ENCODE measurements at regions not wholly inside any gene's neighbourhood (a gene's known extent, or its start where the extent isn't known, plus 50 kb on each side); places are given as distances from the start of the nearest gene placed in this dataset.

DNA sequence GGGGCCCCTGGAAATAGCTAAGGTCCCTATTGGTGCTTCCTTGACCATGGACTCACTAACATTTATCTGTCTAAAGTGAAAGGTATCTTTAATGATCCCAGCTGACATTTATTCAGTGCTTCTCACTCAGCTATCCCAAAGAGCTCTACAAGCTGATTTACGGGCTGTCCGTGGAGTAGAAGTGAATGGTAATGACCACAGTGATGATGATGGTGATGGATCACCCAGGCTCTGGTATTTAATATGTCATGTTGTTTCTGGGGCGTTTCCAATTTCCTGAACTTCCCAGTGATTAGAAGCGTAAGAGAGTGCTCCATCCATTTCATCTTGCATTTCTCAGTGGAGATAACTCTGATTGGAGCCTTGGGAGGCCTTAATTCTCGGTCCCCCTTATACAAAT lies 304.3 kb downstream of the HRH4 start:
- Histone ChIP-seq H3K23ac (ENCODE audit: insufficient read length) (no peak overlapping the region), H3K9ac (replicated peaks in 1 of 4; ENCODE audit: extremely low read depth in 1 of 4, low read depth in 3 of 4, low read length in 3 of 4) (no peak overlapping the region), H3K4me2 (ENCODE audit: insufficient read depth in 1 of 2, low read depth in 2 of 2, low read length in 2 of 2) (no peak overlapping the region), H3K4me1 (replicated peaks in 1 of 4; ENCODE audit: control insufficient read depth in 3 of 4, insufficient read depth in 4 of 4, low read length in 3 of 4) (no peaks in the 10 kb centered on the region), H3K36me3 (ENCODE audit: control insufficient read depth in 2 of 4, insufficient read depth in 4 of 4, low read length in 3 of 4) (no peaks in the 10 kb centered on the region), H3K4ac (replicated peaks; ENCODE audit: insufficient read length, low read depth, low read length) (no peak overlapping the region), H4K91ac (replicated peaks; ENCODE audit: insufficient read length, low read length) (no peak overlapping the region), H3K18ac (ENCODE audit: extremely low read depth, low read length) (no peak overlapping the region), H2BK12ac (ENCODE audit: low read depth, low read length) (no peak overlapping the region), H3K79me1 (ENCODE audit: low read depth, low read length) (no peaks in the 10 kb centered on the region), H3K4me3 (ENCODE audit: extremely low read depth in 1 of 4, insufficient read depth in 2 of 4, low read depth in 3 of 4, low read length in 4 of 4) (no peak overlapping the region), H2BK20ac (ENCODE audit: low read length) (no peak overlapping the region), H3K56ac (replicated peaks; ENCODE audit: insufficient read length, low read depth, low read length) (no peak overlapping the region), H3K9me3 (ENCODE audit: insufficient read depth in 2 of 2, low read depth in 1 of 2, low read length in 1 of 2) (no peaks in the 10 kb centered on the region), H2BK120ac (replicated peaks; ENCODE audit: low read depth, low read length) (no peak overlapping the region), H3K14ac (ENCODE audit: insufficient read length) (no peak overlapping the region), H2BK15ac (ENCODE audit: low read length) (no peak overlapping the region), H4K20me1 (replicated peaks in 1 of 2; ENCODE audit: control insufficient read depth in 1 of 2, insufficient read depth in 2 of 2, low read length in 2 of 2) (no peaks in the 10 kb centered on the region), H2AK5ac (ENCODE audit: low read depth, low read length) (no peak overlapping the region), H3K27ac (ENCODE audit: low read depth, low read length) (no peak overlapping the region), H2BK5ac (ENCODE audit: low read depth, low read length) (no peak overlapping the region), H4K5ac (ENCODE audit: insufficient read length, low read depth, low read length) (no peak overlapping the region), H3K27me3 (replicated peaks in 1 of 4; ENCODE audit: control insufficient read depth in 3 of 4, extremely low read depth in 1 of 4, insufficient read depth in 3 of 4, low read length in 3 of 4) (no peaks in the 10 kb centered on the region), H2AFZ (ENCODE audit: low read length) (no peak overlapping the region), H4K8ac (ENCODE audit: extremely low read depth, insufficient read depth, low read length) (no peak overlapping the region), H3K23me2 (ENCODE audit: low read depth, low read length) (no peaks in the 10 kb centered on the region), H3K79me2 (ENCODE audit: control insufficient read depth in 1 of 2, insufficient read depth in 2 of 2, low read length in 2 of 2) (no peaks in the 10 kb centered on the region)
- POLR2A ChIA-PET (ENCODE audit: partially characterized antibody) = no interaction called here
- FAIRE-seq (no peak), DNase-seq (ENCODE audit: low read depth in 1 of 2, low spot score in 2 of 2) (no peak)
- WGBS, 2 experiments (ENCODE audit: extremely low coverage in 1 of 2, insufficient coverage in 1 of 2, insufficient read length in 1 of 2, insufficient replicate concordance in 2 of 2, low coverage in 1 of 2, low lambda C conversion rate in 2 of 2, missing lambda C conversion rate in 1 of 2) = 95% methylated on average over 5 of the region's 5 CpGs; no CpG with 5 or more reads in 1 of the 2 experiments
- CTCF ChIA-PET (ENCODE audit: partially characterized antibody) = no interaction called here
- TF ChIP-seq POU5F1 (IDR thresholded peaks at IDR 0.05; ENCODE audit: low read depth, low read length) = no peak
- no peak for TF ChIP-seq KDM1A (IDR thresholded peaks at IDR 0.05; ENCODE audit: borderline replicate concordance, low read length)
- no peak for TF ChIP-seq SIX5 (IDR thresholded peaks at IDR 0.05; ENCODE audit: low read depth, low read length)
- no peak for TF ChIP-seq SAP30 (IDR thresholded peaks at IDR 0.05; ENCODE audit: insufficient read depth, insufficient replicate concordance, low read length)
- TF ChIP-seq SIRT6 (IDR thresholded peaks at IDR 0.05; ENCODE audit: low read length) = no peak
- TF ChIP-seq NANOG (IDR thresholded peaks at IDR 0.05; ENCODE audit: insufficient read depth, low read depth, low read length, poor library complexity, severe bottlenecking) = no peak
- TF ChIP-seq CTBP2 (IDR thresholded peaks at IDR 0.05; ENCODE audit: borderline replicate concordance, insufficient read depth, insufficient read length, low read length) = no peak
